Keratinocyte (primary cell): ENCODE measurements at regions not wholly inside any gene's neighbourhood (a gene's known extent, or its start where the extent isn't known, plus 50 kb on each side); places are given as distances from the start of the nearest gene placed in this dataset.

ENCODE experiments used
- DNase-seq: peaks from one replicate; pipeline ENCODE4 v3.0.0-alpha.2; 2011; ENCODE audit warnings: low read depth, missing footprints, low spot score
- FAIRE-seq: peaks from 2 replicates; lab custom pipeline; 2011; peaks lifted over from hg19 to GRCh38; lab: Jason Lieb, UNC
- H2AFZ ChIP-seq: 2 replicates; pipeline ENCODE4 v1.6.0; 2012; ENCODE audit warnings: low read length, control low read depth, inconsistent platforms; ENCODE audit not compliant: control insufficient read depth
- H3K27ac ChIP-seq: 2 replicates; pipeline ENCODE4 v1.5.1; 2011; ENCODE audit warnings: low read length; ENCODE audit not compliant: control insufficient read depth, insufficient read depth
- H3K27me3 ChIP-seq: 3 replicates; pipeline ENCODE4 v1.6.0; 2011; ENCODE audit warnings: low read length; ENCODE audit not compliant: control insufficient read depth, insufficient read depth; ENCODE audit errors: extremely low read depth
- H3K36me3 ChIP-seq, 2 experiments: 2 replicates in 1 of 2; 3 replicates in 1 of 2; pipeline ENCODE4 v1.5.1; 2011; ENCODE audit warnings: low read length in 2 of 2, mild to moderate bottlenecking in 1 of 2; ENCODE audit not compliant: control insufficient read depth in 2 of 2, insufficient read depth in 2 of 2; ENCODE audit errors: extremely low read depth in 1 of 2
- H3K4me1 ChIP-seq: 3 replicates; pipeline ENCODE4 v1.5.1; 2011; ENCODE audit warnings: low read length; ENCODE audit not compliant: control insufficient read depth, insufficient read depth; ENCODE audit errors: extremely low read depth
- H3K4me2 ChIP-seq: 3 replicates; pipeline ENCODE4 v1.6.0; 2011; ENCODE audit warnings: low read depth, low read length; ENCODE audit not compliant: control insufficient read depth, insufficient read depth; ENCODE audit errors: extremely low read depth
- H3K4me3 ChIP-seq, 3 experiments: fragments of 200-600 bp in 1 of 3; sonication (generic) in 1 of 3; 2 replicates in 2 of 3; 3 replicates in 1 of 3; pipeline ENCODE4 v1.5.1; 2011 to 2016; ENCODE audit warnings: low read length in 3 of 3, mild to moderate bottlenecking in 3 of 3, control low read depth in 2 of 3, inconsistent platforms in 1 of 3, low read depth in 1 of 3, mixed read lengths in 1 of 3, mixed run types in 1 of 3, moderate library complexity in 1 of 3; ENCODE audit not compliant: control insufficient read depth in 2 of 3, insufficient read depth in 2 of 3; ENCODE audit errors: extremely low read depth in 1 of 3
- H3K79me2 ChIP-seq: 2 replicates; pipeline ENCODE4 v1.6.0; 2012; ENCODE audit warnings: low read length; ENCODE audit not compliant: control insufficient read depth, insufficient read depth
- H3K9ac ChIP-seq: 3 replicates; pipeline ENCODE4 v1.6.0; 2011; ENCODE audit warnings: low read length; ENCODE audit not compliant: control insufficient read depth, insufficient read depth; ENCODE audit errors: extremely low read depth
- H3K9me1 ChIP-seq: 3 replicates; pipeline ENCODE4 v1.6.0; 2011; ENCODE audit warnings: low read length; ENCODE audit not compliant: control insufficient read depth, insufficient read depth; ENCODE audit errors: extremely low read depth
- H3K9me3 ChIP-seq: 2 replicates; pipeline ENCODE4 v1.5.1; 2012; ENCODE audit warnings: low read depth, low read length; ENCODE audit not compliant: control insufficient read depth
- H4K20me1 ChIP-seq: 3 replicates; pipeline ENCODE4 v1.6.0; 2011; ENCODE audit warnings: low read length; ENCODE audit not compliant: control insufficient read depth, insufficient read depth; ENCODE audit errors: extremely low read depth
- EZH2 ChIP-seq: IDR thresholded peaks from one replicate; pipeline ENCODE4 v1.6.1; 2012; ENCODE audit warnings: inconsistent platforms, mild to moderate bottlenecking, low read length, moderate library complexity
- dilution Hi-C: fragments of 300-500 bp; cut with MboI; formaldehyde crosslinking; loops from one replicate; pipeline ENCODE4 v1.7.0; 2020; ENCODE audit warnings: low sequenced_read_pairs; ENCODE audit not compliant: extremely low pct_ligation_motif_present
- TF ChIP-seq, protein P1 (sequence below), 3 experiments: IDR thresholded peaks in 1 of 3; conservative IDR thresholded peaks in 1 of 3; optimal IDR thresholded peaks in 1 of 3; 2 replicates in 2 of 3; 3 replicates in 1 of 3; pipeline versions ENCODE3 to v1.5.1; 2011; ENCODE audit warnings: low read length in 3 of 3, mild to moderate bottlenecking in 3 of 3, moderate library complexity in 2 of 3, control low read depth in 1 of 3, inconsistent platforms in 1 of 3; ENCODE audit not compliant: insufficient read depth in 2 of 3; ENCODE audit errors: extremely low read depth in 1 of 3

- H3K27me3 ChIP-seq: no peaks in the 10 kb centered on the region
- H3K4me1 ChIP-seq: no peaks in the 10 kb centered on the region
- no peak overlapping the region for H3K4me2 ChIP-seq
- DNase-seq: no peak
- dilution Hi-C loops: no loop called here
- H3K36me3 ChIP-seq: no peaks in the 10 kb centered on the region
- FAIRE-seq: no peak
- H3K9me1 ChIP-seq: no peaks in the 10 kb centered on the region
- peaks cover 4% of the 10 kb centered on the region for H3K9me3 ChIP-seq
- TF ChIP-seq, protein P1, sequence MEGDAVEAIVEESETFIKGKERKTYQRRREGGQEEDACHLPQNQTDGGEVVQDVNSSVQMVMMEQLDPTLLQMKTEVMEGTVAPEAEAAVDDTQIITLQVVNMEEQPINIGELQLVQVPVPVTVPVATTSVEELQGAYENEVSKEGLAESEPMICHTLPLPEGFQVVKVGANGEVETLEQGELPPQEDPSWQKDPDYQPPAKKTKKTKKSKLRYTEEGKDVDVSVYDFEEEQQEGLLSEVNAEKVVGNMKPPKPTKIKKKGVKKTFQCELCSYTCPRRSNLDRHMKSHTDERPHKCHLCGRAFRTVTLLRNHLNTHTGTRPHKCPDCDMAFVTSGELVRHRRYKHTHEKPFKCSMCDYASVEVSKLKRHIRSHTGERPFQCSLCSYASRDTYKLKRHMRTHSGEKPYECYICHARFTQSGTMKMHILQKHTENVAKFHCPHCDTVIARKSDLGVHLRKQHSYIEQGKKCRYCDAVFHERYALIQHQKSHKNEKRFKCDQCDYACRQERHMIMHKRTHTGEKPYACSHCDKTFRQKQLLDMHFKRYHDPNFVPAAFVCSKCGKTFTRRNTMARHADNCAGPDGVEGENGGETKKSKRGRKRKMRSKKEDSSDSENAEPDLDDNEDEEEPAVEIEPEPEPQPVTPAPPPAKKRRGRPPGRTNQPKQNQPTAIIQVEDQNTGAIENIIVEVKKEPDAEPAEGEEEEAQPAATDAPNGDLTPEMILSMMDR (optimal IDR thresholded peaks at IDR 0.05 in 1 of 3, IDR thresholded peaks at IDR 0.05 in 1 of 3, conservative IDR thresholded peaks at IDR 0.05 in 1 of 3; ENCODE audit: extremely low read depth in 1 of 3, insufficient read depth in 2 of 3, low read length in 3 of 3): no peak
- no peak for TF ChIP-seq EZH2
- no peaks in the 10 kb centered on the region for H4K20me1 ChIP-seq
- no peak overlapping the region for H2AFZ ChIP-seq
- no peak overlapping the region for H3K27ac ChIP-seq
- no peak overlapping the region for H3K9ac ChIP-seq
- H3K4me3 ChIP-seq: no peak overlapping the region
- no peaks in the 10 kb centered on the region for H3K79me2 ChIP-seq
Observed at GRCh38 chr4:161248880-161249279, 914.9 kb downstream of the FSTL5 start.

DNA sequence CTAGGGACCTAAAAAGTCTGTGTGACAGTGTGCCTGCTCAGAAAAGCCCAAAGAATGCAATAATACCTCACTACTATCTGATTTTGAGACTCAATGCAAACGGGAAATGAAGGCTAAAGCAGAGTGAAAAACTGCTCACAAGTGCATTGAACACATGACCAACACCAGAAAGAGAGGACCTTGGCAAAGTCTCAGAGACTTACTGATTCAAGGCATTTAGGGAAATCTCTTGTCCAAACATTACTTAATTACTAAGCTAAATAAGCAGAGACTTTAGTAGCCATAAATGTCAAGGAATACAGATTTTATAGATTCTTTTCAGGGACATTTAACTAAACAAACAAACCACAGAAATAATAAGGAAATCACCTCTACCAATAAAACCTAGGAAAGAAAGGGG lies 916.0 kb downstream of the FSTL5 start:
- H3K4me1 ChIP-seq: no peaks in the 10 kb centered on the region
- FAIRE-seq (no peak), DNase-seq (no peak)
- dilution Hi-C loops: no loop called here
- H4K20me1 ChIP-seq: no peaks in the 10 kb centered on the region
- no peaks in the 10 kb centered on the region for H3K27me3 ChIP-seq
- no peak overlapping the region for H3K27ac ChIP-seq
- peaks cover 4% of the 10 kb centered on the region for H3K9me3 ChIP-seq
- TF ChIP-seq, protein P1 (optimal IDR thresholded peaks at IDR 0.05 in 1 of 3, IDR thresholded peaks at IDR 0.05 in 1 of 3, conservative IDR thresholded peaks at IDR 0.05 in 1 of 3; ENCODE audit: extremely low read depth in 1 of 3, insufficient read depth in 2 of 3, low read length in 3 of 3): no peak
- no peak for TF ChIP-seq EZH2
- no peak overlapping the region for H2AFZ ChIP-seq
- H3K36me3 ChIP-seq: no peaks in the 10 kb centered on the region
- no peaks in the 10 kb centered on the region for H3K79me2 ChIP-seq
- no peak overlapping the region for H3K9ac ChIP-seq
- no peak overlapping the region for H3K4me2 ChIP-seq
- no peak overlapping the region for H3K4me3 ChIP-seq
- no peaks in the 10 kb centered on the region for H3K9me1 ChIP-seq
